ENCODE measurements at regions not wholly inside any gene's neighbourhood (a gene's known extent, or its start where the extent isn't known, plus 50 kb on each side); places are given as distances from the start of the nearest gene placed in this dataset.

DNA sequence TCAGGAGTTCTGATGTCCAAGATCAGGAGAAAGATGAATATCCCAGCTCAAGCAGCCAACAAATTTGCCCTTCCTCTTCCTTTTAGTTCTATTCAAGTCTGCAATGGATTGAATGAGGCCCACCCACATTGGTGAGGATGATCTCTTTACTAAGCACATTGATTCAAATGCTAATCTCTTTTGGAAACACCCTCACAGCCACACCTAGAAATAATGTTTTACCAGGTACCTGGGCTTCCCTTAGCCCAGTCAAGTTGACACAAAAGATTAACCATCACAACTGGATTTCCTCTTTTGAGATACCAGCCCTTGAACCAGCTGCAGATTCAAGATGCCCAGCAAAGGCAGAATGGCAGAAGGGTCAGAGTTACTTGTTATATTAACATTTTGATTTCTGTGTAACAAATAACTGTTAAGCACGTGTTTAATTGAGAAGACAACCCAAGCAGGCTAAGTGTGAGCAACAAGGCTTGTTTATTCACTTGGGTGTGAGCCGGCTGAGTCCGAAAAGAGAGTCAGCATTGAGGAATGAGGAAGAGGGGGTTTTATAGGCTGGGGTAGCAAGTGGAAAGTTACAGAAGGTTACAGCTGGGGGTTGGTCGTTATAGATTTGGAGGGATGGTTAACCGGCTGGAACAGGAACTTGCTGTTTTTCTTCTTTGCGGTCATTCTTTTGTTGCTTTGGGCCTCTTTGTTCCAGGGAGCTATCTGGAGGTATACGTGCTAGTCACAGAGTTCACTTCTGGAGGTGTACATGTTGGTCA, 180.3 kb downstream of the EMP1 start:
- no peak for TF ChIP-seq TARDBP (IDR thresholded peaks at IDR 0.05)
- no peak for TF ChIP-seq BHLHE40 (IDR thresholded peaks at IDR 0.05; ENCODE audit: borderline replicate concordance)
- TF ChIP-seq SUZ12 (IDR thresholded peaks at IDR 0.05), result no peak
- no peak for TF ChIP-seq FOXM1 (IDR thresholded peaks at IDR 0.05; ENCODE audit: borderline replicate concordance)
- TF ChIP-seq L3MBTL2 (conservative IDR thresholded peaks at IDR 0.05), result no peak
- no peak for TF ChIP-seq NFRKB (IDR thresholded peaks at IDR 0.05)

All from HEK293T (cell line).